Mesenchymal stem cell (in vitro differentiated cells and primary cell): ENCODE measurements at regions not wholly inside any gene's neighbourhood (a gene's known extent, or its start where the extent isn't known, plus 50 kb on each side); places are given as distances from the start of the nearest gene placed in this dataset.

ENCODE experiments used
- DNase-seq: peaks from one replicate; pipeline ENCODE4 v3.0.0-alpha.2; 2013
- H2AFZ ChIP-seq: one replicate; pipeline ENCODE4 v1.6.1; 2013; ENCODE audit warnings: low read depth, mild to moderate bottlenecking, control low read depth, inconsistent platforms, low read length, moderate library complexity
- H2AK5ac ChIP-seq: 2 replicates; pipeline ENCODE4 v1.6.1; 2013; ENCODE audit warnings: low read length, moderate library complexity, mild to moderate bottlenecking, inconsistent platforms; ENCODE audit not compliant: severe bottlenecking
- H2BK120ac ChIP-seq: one replicate; pipeline ENCODE4 v1.6.1; 2013; ENCODE audit warnings: low read depth, mild to moderate bottlenecking, inconsistent platforms, low read length, moderate library complexity
- H2BK12ac ChIP-seq, 2 experiments: one replicate each; pipeline ENCODE4 v1.6.1; 2013; ENCODE audit warnings: inconsistent platforms in 2 of 2, low read length in 2 of 2, mild to moderate bottlenecking in 2 of 2, moderate library complexity in 2 of 2, control low read depth in 1 of 2
- H2BK15ac ChIP-seq: one replicate; pipeline ENCODE4 v1.6.1; 2013; ENCODE audit warnings: mild to moderate bottlenecking, low read depth, inconsistent platforms; ENCODE audit not compliant: poor library complexity, severe bottlenecking
- H2BK5ac ChIP-seq: 2 replicates; pipeline ENCODE4 v1.6.1; 2013; ENCODE audit warnings: low read depth, mild to moderate bottlenecking, low read length, control low read depth, inconsistent platforms; ENCODE audit not compliant: poor library complexity, severe bottlenecking
- H3K14ac ChIP-seq, 2 experiments: one replicate each; pipeline ENCODE4 v1.6.1; 2013; ENCODE audit warnings: inconsistent platforms in 2 of 2, low read length in 2 of 2, control low read depth in 1 of 2, mild to moderate bottlenecking in 1 of 2, moderate library complexity in 1 of 2
- H3K18ac ChIP-seq, 2 experiments: one replicate each; pipeline ENCODE4 v1.6.1; 2013; ENCODE audit warnings: inconsistent platforms in 2 of 2, low read length in 2 of 2, control low read depth in 1 of 2, low read depth in 1 of 2, mild to moderate bottlenecking in 1 of 2
- H3K23ac ChIP-seq, 2 experiments: one replicate each; pipeline ENCODE4 v1.6.1; 2013; ENCODE audit warnings: inconsistent platforms in 2 of 2, low read length in 2 of 2, mild to moderate bottlenecking in 2 of 2, moderate library complexity in 2 of 2, control low read depth in 1 of 2
- H3K27ac ChIP-seq: 2 replicates; pipeline ENCODE4 v1.5.1; 2013; ENCODE audit warnings: mild to moderate bottlenecking, moderate library complexity, low read length, control low read depth, inconsistent platforms; ENCODE audit not compliant: poor library complexity, severe bottlenecking
- H3K27me3 ChIP-seq, 2 experiments: 2 replicates each; pipeline versions ENCODE4 v1.6.1 to v1.7.0; 2013; ENCODE audit warnings: low read length in 2 of 2, mild to moderate bottlenecking in 2 of 2, moderate library complexity in 2 of 2, control low read depth in 1 of 2, inconsistent platforms in 1 of 2; ENCODE audit not compliant: control insufficient read depth in 1 of 2, insufficient read depth in 1 of 2
- H3K36me3 ChIP-seq, 2 experiments: 2 replicates each; pipeline versions ENCODE4 v1.6.1 to v1.7.0; 2013; ENCODE audit warnings: low read length in 2 of 2, control low read depth in 1 of 2, inconsistent platforms in 1 of 2, low read depth in 1 of 2, mild to moderate bottlenecking in 1 of 2; ENCODE audit not compliant: insufficient read depth in 2 of 2, control insufficient read depth in 1 of 2
- H3K4ac ChIP-seq, 2 experiments: one replicate each; pipeline ENCODE4 v1.6.1; 2013; ENCODE audit warnings: inconsistent platforms in 2 of 2, low read length in 2 of 2, mild to moderate bottlenecking in 2 of 2, moderate library complexity in 2 of 2, control low read depth in 1 of 2, low read depth in 1 of 2
- H3K4me1 ChIP-seq: 2 replicates; pipeline ENCODE4 v1.6.1; 2013; ENCODE audit warnings: low read depth, low read length, control low read depth; ENCODE audit not compliant: control insufficient read depth, insufficient read depth
- H3K4me2 ChIP-seq: 2 replicates; pipeline ENCODE4 v1.6.1; 2013; ENCODE audit warnings: low read length, mild to moderate bottlenecking, inconsistent platforms; ENCODE audit not compliant: poor library complexity, severe bottlenecking
- H3K4me3 ChIP-seq, 2 experiments: 2 replicates each; pipeline versions ENCODE4 v1.5.1 to v1.7.0; 2013; ENCODE audit warnings: low read length in 2 of 2, mild to moderate bottlenecking in 2 of 2, control low read depth in 1 of 2, low read depth in 1 of 2; ENCODE audit not compliant: insufficient read depth in 1 of 2
- H3K79me1 ChIP-seq: replicated peaks from 2 replicates; pipeline ENCODE4 v1.6.1; 2013; ENCODE audit warnings: mild to moderate bottlenecking, control low read depth, low read length, inconsistent platforms; ENCODE audit not compliant: poor library complexity, severe bottlenecking
- H3K9ac ChIP-seq: 2 replicates; pipeline ENCODE4 v1.7.0; 2013; ENCODE audit warnings: mild to moderate bottlenecking, low read length, moderate library complexity
- H3K9me3 ChIP-seq: 2 replicates; pipeline ENCODE4 v1.7.0; 2013; ENCODE audit warnings: mild to moderate bottlenecking, low read length; ENCODE audit not compliant: control insufficient read depth
- H4K8ac ChIP-seq: one replicate; pipeline ENCODE4 v1.6.1; 2013; ENCODE audit warnings: inconsistent platforms, mild to moderate bottlenecking, low read length, moderate library complexity
- H4K91ac ChIP-seq: one replicate; pipeline ENCODE4 v1.6.1; 2013; ENCODE audit warnings: mild to moderate bottlenecking, low read length, inconsistent platforms
- WGBS: methylation state at CpG from one replicate; pipeline ENCODE4 v1.1.7; 2013; ENCODE audit warnings: mixed read lengths; 5-methylcytosine and 5-hydroxymethylcytosine counted together

GRCh38 chr3:29083081-29083480 is 197.8 kb upstream of the RBMS3 start:
- no peak overlapping the region for H2BK15ac ChIP-seq
- no peak overlapping the region for H2AK5ac ChIP-seq
- no peak overlapping the region for H3K9ac ChIP-seq
- H3K9me3 ChIP-seq: no peaks in the 10 kb centered on the region
- no peak overlapping the region for H2BK5ac ChIP-seq
- DNase-seq: no peak
- no peak overlapping the region for H3K18ac ChIP-seq
- no peaks in the 10 kb centered on the region for H3K27me3 ChIP-seq
- H4K8ac ChIP-seq: no peak overlapping the region
- H3K4ac ChIP-seq: no peak overlapping the region
- no peak overlapping the region for H3K4me3 ChIP-seq
- H3K79me1 ChIP-seq: no peaks in the 10 kb centered on the region
- no peak overlapping the region for H3K27ac ChIP-seq
- H2AFZ ChIP-seq: no peak overlapping the region
- no peak overlapping the region for H3K4me2 ChIP-seq
- no peak overlapping the region for H3K14ac ChIP-seq
- H4K91ac ChIP-seq: no peak overlapping the region
- no peak overlapping the region for H2BK12ac ChIP-seq
- H3K36me3 ChIP-seq: no peaks in the 10 kb centered on the region
- H2BK120ac ChIP-seq: no peak overlapping the region
- H3K4me1 ChIP-seq: no peaks in the 10 kb centered on the region
- no CpG with 5 or more reads among the region's 2 CpGs for WGBS
- H3K23ac ChIP-seq: no peak overlapping the region

- Histone ChIP-seq H2BK5ac (no peak overlapping the region), H2BK12ac (no peak overlapping the region), H3K18ac (no peak overlapping the region), H3K9ac (no peak overlapping the region), H3K4me2 (no peak overlapping the region), H3K36me3 (no peaks in the 10 kb centered on the region), H2AFZ (no peak overlapping the region), H2BK120ac (no peak overlapping the region), H3K79me1 (no peaks in the 10 kb centered on the region), H3K27me3 (no peaks in the 10 kb centered on the region), H3K4me1 (no peaks in the 10 kb centered on the region), H3K23ac (no peak overlapping the region), H4K8ac (no peak overlapping the region), H4K91ac (no peak overlapping the region), H3K4ac (no peak overlapping the region), H3K14ac (no peak overlapping the region), H2BK15ac (no peak overlapping the region), H3K4me3 (no peak overlapping the region), H3K27ac (no peak overlapping the region), H2AK5ac (no peak overlapping the region), H3K9me3 (peaks cover 2% of the 10 kb centered on the region)
- no peak for DNase-seq
- 83% methylated on average over 1 of the region's 1 CpG for WGBS
These were observed 197.2 kb upstream of the RBMS3 start for GRCh38 chr3:29083676-29084075.

GRCh38 chr3:29088579-29088978 is 192.3 kb upstream of the RBMS3 start:
- no peak overlapping the region for H2BK12ac ChIP-seq
- H2BK15ac ChIP-seq: no peak overlapping the region
- H3K4ac ChIP-seq: no peak overlapping the region
- H2AK5ac ChIP-seq: no peak overlapping the region
- peaks cover 14% of the 10 kb centered on the region for H3K9me3 ChIP-seq
- no peak overlapping the region for H3K27ac ChIP-seq
- no peaks in the 10 kb centered on the region for H3K36me3 ChIP-seq
- H3K4me1 ChIP-seq: no peaks in the 10 kb centered on the region
- H3K4me3 ChIP-seq: no peak overlapping the region
- H4K91ac ChIP-seq: no peak overlapping the region
- no peak overlapping the region for H3K23ac ChIP-seq
- H2AFZ ChIP-seq: no peak overlapping the region
- no peak for DNase-seq
- H3K9ac ChIP-seq: no peak overlapping the region
- H3K27me3 ChIP-seq: no peaks in the 10 kb centered on the region
- H3K79me1 ChIP-seq: no peaks in the 10 kb centered on the region
- H2BK5ac ChIP-seq: no peak overlapping the region
- H2BK120ac ChIP-seq: no peak overlapping the region
- no peak overlapping the region for H3K18ac ChIP-seq
- H4K8ac ChIP-seq: no peak overlapping the region
- no peak overlapping the region for H3K14ac ChIP-seq
- 97% methylated on average over 2 of the region's 3 CpGs for WGBS
- H3K4me2 ChIP-seq: no peak overlapping the region

- H3K9me3 ChIP-seq: peaks cover 21% of the 10 kb centered on the region
- no peak overlapping the region for H2AFZ ChIP-seq
- no peak overlapping the region for H2BK5ac ChIP-seq
- H3K14ac ChIP-seq: no peak overlapping the region
- no peak overlapping the region for H2BK120ac ChIP-seq
- no peak overlapping the region for H4K8ac ChIP-seq
- no peak overlapping the region for H3K4ac ChIP-seq
- no peak overlapping the region for H3K4me2 ChIP-seq
- no peak overlapping the region for H4K91ac ChIP-seq
- H3K79me1 ChIP-seq: no peaks in the 10 kb centered on the region
- H3K4me3 ChIP-seq: no peak overlapping the region
- H2BK12ac ChIP-seq: no peak overlapping the region
- no peak overlapping the region for H3K9ac ChIP-seq
- H3K18ac ChIP-seq: no peak overlapping the region
- DNase-seq: no peak
- H3K36me3 ChIP-seq: no peaks in the 10 kb centered on the region
- H3K27me3 ChIP-seq: no peaks in the 10 kb centered on the region
- no peaks in the 10 kb centered on the region for H3K4me1 ChIP-seq
- no peak overlapping the region for H3K23ac ChIP-seq
- no peak overlapping the region for H2AK5ac ChIP-seq
- no peak overlapping the region for H3K27ac ChIP-seq
- no peak overlapping the region for H2BK15ac ChIP-seq
- WGBS: 83% methylated on average over 1 of the region's 4 CpGs
These were observed 189.8 kb upstream of the RBMS3 start for GRCh38 chr3:29090912-29091597.
